HG03135 (cell line): ENCODE measurements at regions not wholly inside any gene's neighbourhood (a gene's known extent, or its start where the extent isn't known, plus 50 kb on each side); places are given as distances from the start of the nearest gene placed in this dataset.
"Not testable (repeated sequence)": the region's sequence is repeated elsewhere in the genome, so short reads cannot be mapped to it uniquely, and the experiment has no call there.

ENCODE experiments used
- ATAC-seq: cut with Tn5 transposase; IDR thresholded peaks from one replicate; pipeline ENCODE4 v1.9.1; 2021; ENCODE audit warnings: mild to moderate bottlenecking, moderate library complexity; ENCODE audit not compliant: unreplicated experiment

- no peak for ATAC-seq
Measured at GRCh38 chr4:106541253-106541652, 172.7 kb upstream of the GIMD1 start.

GRCh38 chr4:106530821-106531220 is 162.2 kb upstream of the GIMD1 start:
- no peak for ATAC-seq

GRCh38 chr4:106530024-106530361 is 161.4 kb upstream of the GIMD1 start:
- ATAC-seq, result no peak

- ATAC-seq, result no peak
Measured at GRCh38 chr4:106529348-106530023, 160.9 kb upstream of the GIMD1 start.

- ATAC-seq, result no peak
Measured at GRCh38 chr4:106527316-106527715, 158.7 kb upstream of the GIMD1 start.

GRCh38 chr4:106525425-106525824 is 156.8 kb upstream of the GIMD1 start:
- ATAC-seq, result not testable (repeated sequence)

- ATAC-seq, result not testable (repeated sequence)
Measured at GRCh38 chr4:106524772-106525171, 156.2 kb upstream of the GIMD1 start.

- no peak for ATAC-seq
Measured at GRCh38 chr4:106522839-106523238, 154.3 kb upstream of the GIMD1 start.

GRCh38 chr4:106512706-106513105 is 144.1 kb upstream of the GIMD1 start:
- no peak for ATAC-seq

- no peak for ATAC-seq
Measured at GRCh38 chr4:106507440-106507839, 138.9 kb upstream of the GIMD1 start.

- ATAC-seq, result no peak
Measured at GRCh38 chr4:106503116-106504050, 134.8 kb upstream of the GIMD1 start.

GRCh38 chr4:106502106-106502699 is 133.6 kb upstream of the GIMD1 start:
- peak; percentile 71 for ATAC-seq

- no peak for ATAC-seq
Measured at GRCh38 chr4:106497271-106497670, 128.7 kb upstream of the GIMD1 start.

GRCh38 chr4:106496061-106496460 is 127.5 kb upstream of the GIMD1 start:
- no peak for ATAC-seq

- no peak for ATAC-seq
Measured at GRCh38 chr4:106495476-106495875, 126.9 kb upstream of the GIMD1 start.

GRCh38 chr4:106494066-106494465 is 125.5 kb upstream of the GIMD1 start:
- ATAC-seq, result no peak

GRCh38 chr4:106493086-106493485 is 124.5 kb upstream of the GIMD1 start:
- ATAC-seq, result no peak

GRCh38 chr4:106486533-106486932 is 118.0 kb upstream of the GIMD1 start:
- no peak for ATAC-seq

GRCh38 chr4:106481801-106482200 is 113.2 kb upstream of the GIMD1 start:
- ATAC-seq, result no peak

- ATAC-seq, result no peak
Measured at GRCh38 chr4:106478152-106478551, 109.6 kb upstream of the GIMD1 start.

- ATAC-seq, result no peak
Measured at GRCh38 chr4:106476741-106477140, 108.2 kb upstream of the GIMD1 start.

- ATAC-seq, result no peak
Measured at GRCh38 chr4:106473515-106473914, 104.9 kb upstream of the GIMD1 start.
